Uterus (tissue), 2 donors: ENCODE measurements at regions not wholly inside any gene's neighbourhood (a gene's known extent, or its start where the extent isn't known, plus 50 kb on each side); places are given as distances from the start of the nearest gene placed in this dataset.

Experiments used
- CTCF ChIP-seq, 4 experiments: fragments of 200-600 bp in 2 of 4; fragments of 450-650 bp in 2 of 4; sonication (generic) in 2 of 4; IDR thresholded peaks; one replicate each; pipeline ENCODE4 v1.5.1; 2016 to 2019; ENCODE audit warnings: antibody characterized with exemption in 4 of 4, mild to moderate bottlenecking in 2 of 4, moderate library complexity in 1 of 4
- POLR2A ChIP-seq, 2 donors: fragments of 450-650 bp; IDR thresholded peaks; one replicate each; pipeline ENCODE4 v1.6.1; 2016; ENCODE audit warnings: antibody characterized with exemption in 2 of 2, mild to moderate bottlenecking in 1 of 2, moderate library complexity in 1 of 2

GRCh38 chr4:111579767-111580166 is 565.5 kb upstream of the FAM241A start:
- TF ChIP-seq CTCF (IDR thresholded peaks at IDR 0.05) (no peak), POLR2A (IDR thresholded peaks at IDR 0.05) (no peak)
